ENCODE measurements at regions not wholly inside any gene's neighbourhood (a gene's known extent, or its start where the extent isn't known, plus 50 kb on each side); places are given as distances from the start of the nearest gene placed in this dataset.

- intact Hi-C loops (cut with DNase I) = no loop called here
- DNase-seq = no peak
These were observed 54.9 kb downstream of the MAGEB17 start for GRCh38 chrX:16222151-16222550.

GRCh38 chrX:16223385-16223784 is 56.1 kb downstream of the MAGEB17 start:
- intact Hi-C loops (cut with DNase I) = no loop called here
- no peak for DNase-seq

GRCh38 chrX:16239211-16239610 is 71.9 kb downstream of the MAGEB17 start:
- no peak for DNase-seq
- intact Hi-C loops (cut with DNase I) = no loop called here

- DNase-seq = no peak
- intact Hi-C loops (cut with DNase I) = no loop called here
These were observed 73.1 kb downstream of the MAGEB17 start for GRCh38 chrX:16240231-16240905.

GRCh38 chrX:16240968-16241367 is 73.7 kb downstream of the MAGEB17 start:
- no peak for DNase-seq
- intact Hi-C loops (cut with DNase I) = no loop called here

GRCh38 chrX:16250296-16250695 is 83.0 kb downstream of the MAGEB17 start:
- intact Hi-C loops (cut with DNase I) = no loop called here
- no peak for DNase-seq

- DNase-seq = no peak
- intact Hi-C loops (cut with DNase I) = no loop called here
These were observed 84.5 kb downstream of the MAGEB17 start for GRCh38 chrX:16251782-16252181.

- intact Hi-C loops (cut with DNase I) = no loop called here
- no peak for DNase-seq
These were observed 91.6 kb downstream of the MAGEB17 start for GRCh38 chrX:16258882-16259281.

GRCh38 chrX:16267431-16267830 is 100.2 kb downstream of the MAGEB17 start:
- DNase-seq = no peak
- intact Hi-C loops (cut with DNase I) = no loop called here

- DNase-seq = no peak
- intact Hi-C loops (cut with DNase I) = no loop called here
These were observed 100.9 kb downstream of the MAGEB17 start for GRCh38 chrX:16268206-16268605.

- DNase-seq = no peak
- intact Hi-C loops (cut with DNase I) = no loop called here
These were observed 111.6 kb downstream of the MAGEB17 start for GRCh38 chrX:16278927-16279326.

GRCh38 chrX:16282209-16282608 is 114.9 kb downstream of the MAGEB17 start:
- DNase-seq = no peak
- intact Hi-C loops (cut with DNase I) = no loop called here

- intact Hi-C loops (cut with DNase I) = no loop called here
- no peak for DNase-seq
These were observed 117.6 kb downstream of the MAGEB17 start for GRCh38 chrX:16284842-16285241.

GRCh38 chrX:16290997-16291396 is 123.7 kb downstream of the MAGEB17 start:
- DNase-seq = no peak
- intact Hi-C loops (cut with DNase I) = no loop called here

GRCh38 chrX:16300831-16301230 is 133.6 kb downstream of the MAGEB17 start:
- DNase-seq = no peak
- intact Hi-C loops (cut with DNase I) = no loop called here

- DNase-seq = no peak
- intact Hi-C loops (cut with DNase I) = no loop called here
These were observed 137.5 kb downstream of the MAGEB17 start for GRCh38 chrX:16304751-16305150.

- intact Hi-C loops (cut with DNase I) = no loop called here
- no peak for DNase-seq
These were observed 137.9 kb downstream of the MAGEB17 start for GRCh38 chrX:16305187-16305586.

- no peak for DNase-seq
- intact Hi-C loops (cut with DNase I) = no loop called here
These were observed 140.7 kb downstream of the MAGEB17 start for GRCh38 chrX:16307950-16308349.

- intact Hi-C loops (cut with DNase I) = no loop called here
- no peak for DNase-seq
These were observed 141.5 kb downstream of the MAGEB17 start for GRCh38 chrX:16308773-16309172.

- intact Hi-C loops (cut with DNase I) = no loop called here
- DNase-seq = no peak
These were observed 143.0 kb downstream of the MAGEB17 start for GRCh38 chrX:16310326-16310725.

GRCh38 chrX:16311671-16312070 is 144.4 kb downstream of the MAGEB17 start:
- DNase-seq = no peak
- intact Hi-C loops (cut with DNase I) = no loop called here

GRCh38 chrX:16312761-16313623 is 145.7 kb downstream of the MAGEB17 start:
- DNase-seq = no peak
- intact Hi-C loops (cut with DNase I) = no loop called here
